ENCODE measurements at regions not wholly inside any gene's neighbourhood (a gene's known extent, or its start where the extent isn't known, plus 50 kb on each side); places are given as distances from the start of the nearest gene placed in this dataset.

GRCh38 chrX:4844376-4844775, 1130.9 kb upstream of the PRKX start:
- TF ChIP-seq, protein P1, sequence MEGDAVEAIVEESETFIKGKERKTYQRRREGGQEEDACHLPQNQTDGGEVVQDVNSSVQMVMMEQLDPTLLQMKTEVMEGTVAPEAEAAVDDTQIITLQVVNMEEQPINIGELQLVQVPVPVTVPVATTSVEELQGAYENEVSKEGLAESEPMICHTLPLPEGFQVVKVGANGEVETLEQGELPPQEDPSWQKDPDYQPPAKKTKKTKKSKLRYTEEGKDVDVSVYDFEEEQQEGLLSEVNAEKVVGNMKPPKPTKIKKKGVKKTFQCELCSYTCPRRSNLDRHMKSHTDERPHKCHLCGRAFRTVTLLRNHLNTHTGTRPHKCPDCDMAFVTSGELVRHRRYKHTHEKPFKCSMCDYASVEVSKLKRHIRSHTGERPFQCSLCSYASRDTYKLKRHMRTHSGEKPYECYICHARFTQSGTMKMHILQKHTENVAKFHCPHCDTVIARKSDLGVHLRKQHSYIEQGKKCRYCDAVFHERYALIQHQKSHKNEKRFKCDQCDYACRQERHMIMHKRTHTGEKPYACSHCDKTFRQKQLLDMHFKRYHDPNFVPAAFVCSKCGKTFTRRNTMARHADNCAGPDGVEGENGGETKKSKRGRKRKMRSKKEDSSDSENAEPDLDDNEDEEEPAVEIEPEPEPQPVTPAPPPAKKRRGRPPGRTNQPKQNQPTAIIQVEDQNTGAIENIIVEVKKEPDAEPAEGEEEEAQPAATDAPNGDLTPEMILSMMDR (IDR thresholded peaks at IDR 0.05): no peak
- TF ChIP-seq POLR2A (IDR thresholded peaks at IDR 0.05; ENCODE audit: low read depth) (no peak), EP300 (IDR thresholded peaks at IDR 0.05) (no peak), POLR2AphosphoS5 (IDR thresholded peaks at IDR 0.05) (no peak)
